ENCODE measurements at regions not wholly inside any gene's neighbourhood (a gene's known extent, or its start where the extent isn't known, plus 50 kb on each side); places are given as distances from the start of the nearest gene placed in this dataset.

DNA sequence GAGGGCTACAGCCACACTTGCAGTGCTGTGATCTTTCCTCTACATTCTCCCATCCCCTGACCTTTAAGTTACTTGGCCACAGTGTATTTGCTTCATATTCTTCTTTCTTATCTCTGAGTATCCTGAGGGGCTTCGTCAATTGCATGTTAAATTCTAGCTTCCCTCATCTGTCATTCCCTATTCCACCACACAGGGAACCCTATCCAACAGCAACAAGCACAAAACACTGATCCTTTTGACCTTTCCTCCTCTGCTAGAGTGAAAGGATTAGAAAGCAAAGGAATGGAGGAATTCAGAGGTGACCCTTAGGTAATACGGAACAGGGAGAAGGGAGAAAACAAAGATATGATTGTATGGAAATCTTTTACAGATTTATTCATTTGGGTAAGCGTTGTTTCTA, 1061.7 kb upstream of the TENM4 start:
- TF ChIP-seq ZNF274 (IDR thresholded peaks at IDR 0.05; ENCODE audit: low read depth, low read length) (no peak), YY1 (IDR thresholded peaks at IDR 0.05; ENCODE audit: insufficient read depth, insufficient read length) (no peak), SUZ12 (IDR thresholded peaks at IDR 0.05; ENCODE audit: extremely low read depth, insufficient read depth, insufficient read length) (no peak)
